ENCODE measurements at regions not wholly inside any gene's neighbourhood (a gene's known extent, or its start where the extent isn't known, plus 50 kb on each side); places are given as distances from the start of the nearest gene placed in this dataset.

- TF ChIP-seq POLR2A (IDR thresholded peaks at IDR 0.05; ENCODE audit: low read depth, low read length), result no peak
- no peak for TF ChIP-seq POLR2AphosphoS5 (IDR thresholded peaks at IDR 0.05; ENCODE audit: low read depth, low read length)
- no peak for TF ChIP-seq PAX5 (IDR thresholded peaks at IDR 0.05; ENCODE audit: insufficient read depth, low read length, severe bottlenecking)
- no peak for TF ChIP-seq TAF1 (IDR thresholded peaks at IDR 0.05; ENCODE audit: low read depth, low read length)
- no peak for TF ChIP-seq SPI1 (IDR thresholded peaks at IDR 0.05; ENCODE audit: low read depth, low read length)
- TF ChIP-seq POU2F2 (IDR thresholded peaks at IDR 0.05; ENCODE audit: low read depth, low read length), result no peak
Measured at GRCh38 chr1:56056438-56057287, 522.7 kb downstream of the PLPP3 start.
